GM18498 (cell line): ENCODE measurements at regions not wholly inside any gene's neighbourhood (a gene's known extent, or its start where the extent isn't known, plus 50 kb on each side); places are given as distances from the start of the nearest gene placed in this dataset.

Experiments
- ATAC-seq: cut with Tn5 transposase; IDR thresholded peaks from one replicate; pipeline ENCODE4 v1.9.1; 2021; ENCODE audit warnings: mild to moderate bottlenecking, moderate library complexity; ENCODE audit not compliant: unreplicated experiment

DNA sequence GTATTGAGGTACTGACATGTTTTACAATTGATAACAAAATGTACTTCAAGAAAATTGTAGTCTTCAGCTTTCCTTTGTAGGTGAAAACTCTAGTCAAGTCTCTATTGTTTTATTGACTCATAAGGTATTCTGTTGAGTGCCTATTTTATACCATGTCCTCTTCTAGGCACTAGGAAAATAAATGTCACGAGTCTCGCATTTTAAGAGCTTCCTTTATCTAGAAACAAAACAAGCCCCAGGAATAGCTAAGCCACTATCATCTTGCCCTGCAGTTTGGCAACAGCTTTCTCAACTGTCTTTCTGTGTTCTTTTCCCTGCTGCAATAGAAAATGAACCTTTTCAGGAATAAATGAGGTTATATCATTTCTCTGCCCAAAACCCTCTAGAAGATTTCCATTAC, 288.5 kb upstream of the NEGR1 start:
- no peak for ATAC-seq

DNA sequence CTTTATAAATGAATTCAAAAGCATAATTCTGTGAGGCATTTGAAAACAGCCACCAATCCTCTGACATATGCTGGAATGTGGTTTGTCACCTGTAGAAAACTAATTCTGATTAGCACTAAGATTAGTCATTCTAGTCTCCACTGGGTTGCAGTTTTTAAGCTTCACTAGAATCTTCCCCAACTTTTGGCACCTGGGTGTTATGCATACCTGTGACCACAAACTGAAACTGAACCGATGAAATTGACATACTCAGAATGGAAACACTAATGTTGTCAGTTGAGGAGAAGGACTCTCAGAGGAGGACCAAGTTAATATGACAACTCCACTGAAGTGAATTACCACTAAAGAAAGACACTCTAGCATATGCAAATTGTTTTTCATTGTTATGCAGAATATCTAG, 285.8 kb upstream of the NEGR1 start:
- ATAC-seq = peak; percentile 88

DNA sequence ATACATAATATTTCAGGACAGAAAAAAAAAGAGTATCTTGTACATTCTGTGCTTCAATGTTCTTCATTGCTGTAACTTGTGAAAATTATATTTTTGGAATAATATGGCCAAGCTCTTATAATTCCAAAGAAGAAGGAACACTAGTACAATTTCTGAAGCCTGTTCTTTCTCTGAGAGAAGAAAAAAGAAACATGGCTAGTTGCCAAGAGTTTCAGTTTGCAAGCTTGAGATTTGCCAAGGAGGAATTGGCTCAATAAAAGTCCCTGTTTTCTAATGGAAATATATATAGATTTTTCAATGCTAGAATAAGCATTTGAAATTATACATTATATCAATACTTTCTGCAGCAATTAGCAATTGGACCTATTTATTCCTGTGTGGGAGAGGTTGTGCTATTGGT, 285.2 kb upstream of the NEGR1 start:
- no peak for ATAC-seq

DNA sequence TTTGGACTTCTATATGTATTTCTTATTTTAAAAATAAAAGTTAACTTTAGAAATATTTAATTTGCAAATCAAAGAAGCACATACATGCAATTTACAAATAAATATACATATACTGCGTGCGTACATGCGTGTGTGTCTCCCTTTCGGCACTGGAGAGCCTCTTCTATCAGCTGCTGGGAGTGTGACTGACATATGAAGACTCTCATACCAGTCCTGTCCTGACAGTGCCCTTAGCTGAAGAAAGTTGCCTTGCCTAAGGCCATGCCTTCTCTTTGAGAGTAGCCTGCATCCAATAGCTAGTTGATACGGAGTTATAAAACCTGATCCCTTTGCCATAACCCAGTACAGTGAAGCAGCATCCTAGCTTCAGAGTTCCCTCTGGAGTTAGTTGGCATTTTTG, 282.4 kb upstream of the NEGR1 start:
- ATAC-seq = no peak

DNA sequence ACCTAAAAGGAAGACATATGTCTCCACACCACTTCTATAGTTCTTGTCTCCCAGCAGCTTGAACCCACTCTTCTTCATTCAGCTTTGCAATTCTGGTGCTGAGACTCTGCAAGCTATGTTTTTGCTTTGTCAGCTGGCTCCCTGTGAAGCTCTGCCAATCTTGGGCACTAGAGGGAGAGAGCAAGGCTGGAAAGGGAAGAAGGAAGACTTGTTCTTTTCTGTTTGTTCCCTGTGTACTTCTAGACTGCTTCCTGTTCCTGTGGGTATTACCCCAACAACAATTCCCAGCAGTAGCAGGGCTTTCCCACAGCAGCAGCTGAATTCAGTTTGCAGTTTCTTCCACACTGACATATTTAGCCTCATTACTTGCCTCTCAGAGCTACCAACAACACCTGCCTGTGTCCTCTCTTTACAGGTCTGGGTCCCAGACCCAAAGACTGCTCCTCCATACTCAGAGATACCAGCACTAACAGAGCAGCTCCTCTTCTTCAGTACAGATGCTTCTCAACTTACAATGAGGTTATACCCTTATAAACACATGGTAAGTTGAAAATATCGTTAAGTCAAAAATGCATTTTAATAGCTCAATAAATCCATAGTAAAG, 275.2 kb upstream of the NEGR1 start:
- no peak for ATAC-seq

DNA sequence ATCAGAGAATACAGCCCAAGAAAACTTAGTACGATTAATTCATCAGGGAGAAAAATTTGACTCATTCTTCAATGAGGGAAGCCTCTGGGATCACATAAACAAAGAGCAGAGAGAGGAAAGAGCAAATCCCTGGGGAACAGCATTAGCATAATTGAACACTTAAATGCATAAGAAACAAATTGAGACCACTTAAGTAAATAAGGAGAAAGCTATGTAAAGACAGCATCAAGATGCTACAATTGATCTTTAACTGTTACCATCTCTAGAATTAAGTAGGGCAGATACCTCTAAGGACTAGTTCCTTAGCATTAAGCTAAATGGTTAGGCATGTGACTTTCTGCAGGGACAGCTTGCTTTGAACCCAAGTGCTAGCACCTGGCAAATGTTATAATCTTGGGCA, 265.1 kb upstream of the NEGR1 start:
- ATAC-seq = no peak

DNA sequence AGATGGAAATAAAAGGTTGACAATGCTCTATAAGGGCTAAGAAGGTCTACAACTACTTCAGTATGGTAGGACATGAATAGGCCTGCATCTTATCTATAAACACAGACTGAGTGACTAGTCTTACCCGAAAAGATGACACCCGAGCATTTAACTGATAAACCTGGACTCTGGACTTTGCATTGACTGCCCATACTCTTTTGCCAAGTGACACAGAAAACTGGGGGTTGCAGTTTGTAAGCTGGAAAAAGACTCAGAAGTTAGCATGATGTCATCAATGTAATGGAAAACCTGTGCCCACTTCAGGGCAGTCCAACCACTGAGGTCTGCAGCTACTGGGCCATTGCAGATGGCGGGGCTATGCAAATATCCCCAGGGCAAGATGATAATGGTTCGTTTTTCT, 258.3 kb upstream of the NEGR1 start:
- ATAC-seq = no peak

DNA sequence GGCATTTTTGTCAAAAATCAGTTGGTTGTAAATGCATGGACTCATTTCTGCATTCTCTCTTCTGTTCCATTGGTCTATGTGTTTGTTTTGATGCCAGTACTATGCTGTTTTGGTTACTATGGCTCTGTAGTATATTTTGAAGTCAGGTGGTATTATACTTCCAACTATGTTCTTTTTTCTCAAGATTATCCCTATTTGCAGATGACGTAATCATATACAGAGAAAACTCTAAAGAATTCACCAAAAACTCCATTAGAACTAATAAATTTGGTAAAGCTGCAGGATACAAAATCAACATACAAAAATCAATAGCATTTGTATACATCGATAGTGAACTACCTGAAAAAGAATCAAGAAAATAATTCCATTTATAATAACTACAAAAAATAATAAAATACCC, 253.1 kb upstream of the NEGR1 start:
- ATAC-seq = no peak

DNA sequence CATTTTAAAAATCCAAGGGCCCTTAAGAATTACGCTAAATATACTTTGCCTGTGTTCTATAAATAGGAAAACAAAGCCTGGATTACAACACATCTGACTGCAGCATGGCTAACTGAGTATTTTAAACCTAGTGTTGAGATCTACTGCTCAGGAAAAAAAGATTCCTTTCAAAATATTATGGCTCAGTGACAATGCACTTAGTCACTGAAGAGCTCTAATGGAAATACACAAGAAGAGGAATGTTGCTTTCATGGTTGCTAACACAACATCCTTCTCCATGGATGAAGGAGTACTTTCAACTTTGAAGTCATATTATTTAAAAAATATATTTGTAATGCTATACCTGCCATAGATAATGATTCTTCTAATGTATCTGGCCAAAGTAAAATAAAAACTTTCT, 248.3 kb upstream of the NEGR1 start:
- no peak for ATAC-seq

DNA sequence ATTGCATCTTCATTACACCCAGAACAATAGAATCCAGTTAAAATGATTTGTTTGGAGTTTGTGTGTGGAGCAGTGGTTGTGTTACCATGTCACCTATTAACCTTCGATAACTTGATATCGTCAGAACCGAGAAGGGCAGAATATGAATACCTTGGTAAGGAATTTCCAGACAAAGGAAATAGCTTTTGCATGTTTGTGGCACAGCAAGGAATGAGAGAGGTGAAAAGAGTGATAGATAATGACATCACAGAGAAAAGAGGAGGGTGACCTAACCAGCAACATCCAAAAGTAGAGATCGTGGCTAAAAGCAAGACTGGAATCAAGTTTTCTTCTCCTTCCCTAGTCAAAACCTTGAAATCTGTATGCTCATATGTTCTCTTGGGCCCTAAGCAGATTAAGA, 244.6 kb upstream of the NEGR1 start:
- ATAC-seq = no peak

DNA sequence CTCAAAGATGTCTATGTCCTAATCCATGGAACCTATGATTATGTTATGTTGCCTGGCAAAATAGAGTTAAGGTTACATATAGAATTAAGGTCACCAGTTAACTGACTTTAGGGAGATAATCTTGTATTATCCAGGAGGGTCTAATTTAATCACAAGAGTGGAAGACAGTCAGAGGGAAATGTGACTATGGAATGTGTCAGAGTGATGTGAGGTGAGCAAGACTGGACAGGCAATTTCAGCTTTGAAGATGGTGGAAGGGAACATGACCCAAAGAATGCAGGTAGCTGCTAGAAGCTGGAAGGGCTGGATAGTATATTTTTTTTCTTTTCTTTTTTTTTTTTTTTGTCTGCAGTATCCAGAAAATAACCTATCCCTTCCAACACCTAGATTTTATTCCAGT, 241.7 kb upstream of the NEGR1 start:
- ATAC-seq = no peak

DNA sequence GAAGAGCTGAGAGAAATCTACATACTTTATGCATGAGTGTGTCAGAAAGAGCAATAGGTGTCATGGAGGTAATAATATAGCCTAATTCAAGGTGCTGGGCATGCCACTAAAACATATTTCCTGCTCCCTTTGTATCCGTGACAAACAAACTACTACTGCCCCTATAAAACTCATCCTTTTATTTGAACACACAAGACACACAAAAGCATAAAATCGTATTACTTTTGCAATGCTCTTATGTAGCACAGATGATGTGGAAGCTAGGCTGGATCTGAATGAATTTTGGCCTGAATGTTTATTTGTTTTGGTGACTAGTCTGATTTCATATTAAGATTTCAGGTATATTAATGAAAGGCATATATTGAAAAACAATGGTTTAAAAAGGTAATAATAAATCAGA, 239.3 kb upstream of the NEGR1 start:
- ATAC-seq = no peak

DNA sequence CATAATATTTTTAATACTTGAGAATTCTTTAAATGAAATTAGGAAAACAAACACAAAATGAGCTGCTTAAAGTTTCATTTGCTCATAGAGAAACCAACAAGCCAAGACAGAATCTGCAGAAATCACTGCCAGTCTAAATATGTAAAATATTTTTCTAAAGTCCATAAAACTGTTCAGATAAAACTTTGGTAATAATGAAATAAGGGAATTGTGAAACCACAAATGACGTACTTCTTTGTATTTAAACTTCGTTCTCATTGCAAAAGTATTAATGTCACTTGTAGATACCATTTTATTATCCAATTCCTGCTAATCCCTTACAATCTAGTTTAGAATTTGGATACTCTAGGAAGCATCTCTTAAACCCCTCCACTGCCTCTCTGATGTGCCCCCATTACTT, 234.5 kb upstream of the NEGR1 start:
- ATAC-seq = no peak

DNA sequence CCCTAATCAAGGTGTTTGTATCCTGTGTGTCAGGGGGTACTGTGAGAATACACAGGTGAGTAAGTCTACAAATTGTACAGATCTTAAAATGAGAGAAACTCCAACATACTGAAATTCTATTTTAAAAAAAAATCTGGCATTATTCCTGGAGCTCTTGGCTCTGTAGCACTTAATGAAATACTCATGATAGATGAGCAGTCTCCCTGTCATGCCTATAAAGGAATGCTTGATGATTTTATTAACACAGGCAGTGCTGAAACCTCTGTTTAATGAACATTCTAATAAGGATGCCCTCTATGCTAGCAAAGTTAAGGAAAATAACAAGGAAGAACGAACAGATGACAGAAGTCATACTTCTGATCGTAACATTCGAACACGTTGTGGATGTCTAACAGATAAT, 233.9 kb upstream of the NEGR1 start:
- ATAC-seq = no peak

DNA sequence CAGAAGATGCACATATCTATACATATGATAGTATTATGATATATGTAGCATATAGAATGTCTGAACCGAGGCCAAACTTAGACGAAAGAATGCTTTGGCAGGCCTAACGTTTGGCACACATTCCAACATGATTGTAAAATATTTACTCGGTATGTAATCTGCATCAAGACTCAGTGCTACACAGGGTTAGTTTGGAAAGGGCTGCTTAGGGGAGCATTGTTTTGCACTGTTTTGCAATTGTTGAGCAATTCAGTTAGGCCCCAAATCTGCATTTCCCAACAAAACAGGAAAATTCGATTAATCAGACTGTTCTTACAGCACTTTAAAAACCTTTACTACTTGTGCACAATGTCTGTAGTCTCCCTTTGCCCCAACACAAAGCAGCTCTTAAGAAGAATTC, 216.0 kb upstream of the NEGR1 start:
- ATAC-seq = no peak

DNA sequence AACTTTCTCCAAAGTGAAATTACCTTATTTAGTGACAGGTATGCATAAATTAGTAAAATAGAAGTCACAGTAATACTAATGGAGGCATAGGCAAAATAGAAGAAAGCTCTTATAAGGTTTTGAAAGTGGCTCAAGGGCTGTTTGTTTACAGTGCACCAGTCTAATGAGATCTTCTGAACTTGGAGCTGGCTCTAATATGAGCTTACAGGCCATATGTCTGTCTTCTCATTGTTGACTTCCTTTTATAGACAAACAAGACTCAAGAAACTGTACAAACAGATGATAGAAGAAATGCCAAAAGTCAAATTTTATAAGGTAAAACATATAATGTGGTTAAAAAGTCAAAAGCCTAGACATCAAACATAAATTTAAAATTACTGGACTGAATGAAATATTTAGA, 207.5 kb upstream of the NEGR1 start:
- no peak for ATAC-seq

DNA sequence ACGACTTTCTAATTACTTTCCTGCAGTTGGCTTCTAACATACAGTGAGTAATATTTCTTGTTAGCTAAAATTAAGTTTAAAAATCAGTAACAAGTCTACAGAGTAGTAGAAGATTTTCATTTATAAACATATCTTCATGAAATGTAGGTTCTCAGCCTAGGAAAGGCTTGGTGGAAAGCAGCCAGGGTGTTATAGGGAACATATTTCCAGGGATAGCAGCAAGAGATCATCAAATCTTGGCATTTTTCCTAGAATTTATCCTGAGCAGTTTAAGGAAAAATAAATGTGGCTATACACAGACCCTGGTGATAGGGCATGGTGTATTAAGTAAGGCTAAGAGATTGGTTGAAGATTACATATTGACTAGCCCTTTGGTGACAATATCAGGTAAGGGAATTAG, 203.5 kb upstream of the NEGR1 start:
- no peak for ATAC-seq

DNA sequence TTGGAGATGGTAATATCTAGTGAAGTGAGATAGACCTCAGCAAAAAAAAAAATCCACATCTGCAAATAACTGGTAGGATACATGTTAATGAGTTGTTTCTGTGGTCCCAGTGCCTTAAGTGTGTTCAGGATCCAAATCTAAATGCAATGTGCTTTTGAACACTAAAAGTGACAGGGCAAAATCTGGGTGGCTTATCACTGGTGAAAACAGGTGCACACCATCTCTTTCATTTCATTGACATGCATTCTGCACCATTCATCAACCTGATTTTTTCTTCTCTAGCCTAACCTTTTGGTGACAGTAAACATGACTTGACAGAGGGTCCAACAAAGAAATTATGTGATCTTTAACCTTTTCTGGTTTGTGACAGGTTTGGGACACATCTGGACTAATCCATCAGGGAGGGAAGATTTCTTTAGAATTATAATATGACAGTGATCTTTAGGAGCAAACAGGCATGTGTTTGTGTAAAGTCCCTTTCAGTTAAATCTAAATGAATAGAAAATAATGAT, 201.6 kb upstream of the NEGR1 start:
- no peak for ATAC-seq

DNA sequence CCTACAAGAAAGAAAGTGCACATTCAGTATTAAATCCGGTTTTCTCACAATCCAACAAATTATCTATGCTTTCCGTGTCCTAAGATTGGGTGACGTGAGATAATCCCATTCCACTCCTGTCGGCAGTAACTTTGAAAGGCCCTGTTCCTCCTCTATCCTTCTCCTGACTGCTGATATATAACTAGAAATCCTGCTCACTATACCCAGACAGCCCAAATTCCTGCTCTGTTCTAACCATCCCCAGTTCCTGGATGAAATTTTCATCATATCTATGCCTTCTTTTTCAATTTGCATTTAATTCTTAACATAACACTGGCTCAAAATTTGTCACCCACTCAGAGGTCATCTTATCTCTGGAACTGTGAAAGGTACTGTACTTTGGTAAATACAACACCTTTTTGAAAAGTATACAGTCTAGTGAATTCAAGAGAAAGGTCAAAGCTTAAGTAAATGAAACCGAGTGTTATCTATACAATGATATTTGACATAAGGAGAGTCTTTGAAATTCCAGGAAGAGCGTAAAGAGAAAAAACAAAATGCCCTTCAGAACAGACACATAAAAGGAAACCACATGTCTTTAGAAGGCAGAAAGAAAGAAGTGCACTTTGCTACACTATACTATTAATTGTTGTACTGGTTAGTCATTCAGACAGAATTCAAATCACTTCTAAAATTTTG, 200.5 kb upstream of the NEGR1 start:
- ATAC-seq = no peak

DNA sequence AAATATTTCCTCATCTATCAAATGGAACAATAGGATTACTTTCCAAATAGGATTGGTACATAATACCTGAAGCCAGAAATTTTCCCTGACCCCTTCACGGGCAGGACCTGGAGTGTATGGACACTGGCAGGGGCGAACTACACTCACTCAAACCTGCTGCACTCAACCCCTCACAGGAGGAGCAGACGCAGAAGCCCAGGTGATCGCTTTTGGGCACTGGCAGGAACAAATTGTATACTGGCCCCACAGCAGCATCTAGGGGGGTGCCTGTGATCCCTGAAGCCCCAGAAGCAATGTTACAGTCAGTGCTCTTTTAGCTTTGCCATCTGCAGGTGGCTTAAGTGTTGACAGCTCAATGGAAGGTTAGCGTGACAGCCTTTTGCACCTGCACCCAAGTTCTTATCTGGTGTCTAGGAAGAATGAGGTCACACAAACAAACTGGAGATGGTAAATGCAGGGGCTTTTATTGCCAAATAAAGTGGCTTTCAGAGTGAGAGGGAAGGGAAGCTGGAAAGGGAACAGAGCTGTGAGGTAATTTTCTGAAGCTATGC, 199.2 kb upstream of the NEGR1 start:
- ATAC-seq = no peak

DNA sequence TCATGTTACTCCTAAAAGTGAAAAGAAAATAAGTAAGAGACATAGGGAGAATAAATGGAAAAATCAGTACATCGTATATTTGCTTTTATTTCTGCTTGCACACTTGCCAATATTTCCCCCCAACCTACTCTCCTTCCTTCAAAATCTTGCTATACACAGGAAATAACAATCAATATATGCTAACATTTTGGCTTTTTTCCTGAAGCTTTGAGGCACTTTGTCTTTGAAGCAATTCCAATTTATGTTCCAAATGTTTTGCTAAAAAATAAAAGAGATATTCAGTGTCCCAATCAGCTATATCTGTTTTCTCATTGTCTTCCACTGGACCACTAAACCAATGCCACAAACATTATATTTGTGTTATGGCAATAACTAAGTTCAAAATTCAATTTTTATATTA, 184.0 kb upstream of the NEGR1 start:
- no peak for ATAC-seq

DNA sequence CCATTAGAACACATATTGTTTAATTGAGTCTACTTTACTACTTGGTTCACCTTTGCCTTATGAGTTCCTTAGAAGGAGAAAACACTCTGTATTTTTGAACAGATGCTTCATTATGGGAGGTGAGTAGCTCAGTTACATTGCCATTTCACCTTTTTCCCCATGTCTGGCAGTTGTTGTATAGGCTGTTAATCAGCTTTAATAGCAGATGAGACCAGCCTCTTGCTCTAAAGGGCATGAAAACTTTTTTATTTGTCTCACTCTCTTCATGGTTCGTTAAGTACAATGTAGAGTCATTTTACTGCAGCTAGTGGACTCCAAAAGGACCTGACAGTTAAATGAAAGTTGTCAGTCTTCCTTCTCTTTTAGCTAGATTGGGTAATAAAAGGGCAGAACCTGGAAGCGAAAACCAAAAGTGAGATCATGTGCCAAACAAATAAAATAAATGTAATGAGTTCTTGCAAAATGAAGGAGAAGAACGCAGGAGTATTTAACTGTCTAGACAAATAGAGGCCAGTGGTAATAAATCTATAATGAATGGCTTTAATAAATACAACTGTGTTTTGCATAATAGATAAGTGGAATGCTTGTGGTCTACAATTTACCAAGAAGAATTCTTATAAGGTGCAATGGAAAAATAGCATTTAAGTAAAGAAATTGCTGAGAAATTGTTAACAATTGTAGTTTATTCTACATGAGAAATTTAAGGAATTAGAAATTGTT, 180.0 kb upstream of the NEGR1 start:
- no peak for ATAC-seq
